Stimulated activated CD4-positive, alpha-beta T cell treated with anti-CD3 and anti-CD28 coated beads, Interleukin-12 subunit alpha, Interleukin-12 subunit beta, amount 100 ng/mL, for 24 hours (primary cell): ENCODE measurements at regions not wholly inside any gene's neighbourhood (a gene's known extent, or its start where the extent isn't known, plus 50 kb on each side); places are given as distances from the start of the nearest gene placed in this dataset.
A peak's percentile ranks its signal among the peaks of the same experiment; 100 is the strongest.

Experiments
- DNase-seq, 2 experiments: peaks; one replicate each; pipeline ENCODE4 v3.0.0-alpha.2; 2020; ENCODE audit warnings: low read depth in 2 of 2

GRCh38 chr4:53815281-53815680 lies 224.0 kb upstream of the LNX1 start:
- no peak for DNase-seq

- DNase-seq, result no peak
Measured at GRCh38 chr4:53813998-53814397, 222.7 kb upstream of the LNX1 start.

- no peak for DNase-seq
Measured at GRCh38 chr4:53810643-53811042, 219.4 kb upstream of the LNX1 start.

- no peak for DNase-seq
Measured at GRCh38 chr4:53809816-53810215, 218.5 kb upstream of the LNX1 start.

GRCh38 chr4:53805291-53805690 lies 214.0 kb upstream of the LNX1 start:
- DNase-seq, result no peak

GRCh38 chr4:53804719-53805118 lies 213.4 kb upstream of the LNX1 start:
- DNase-seq, result peak in 1 of 2 experiments; percentile 26

GRCh38 chr4:53802500-53802899 lies 211.2 kb upstream of the LNX1 start:
- no peak for DNase-seq

GRCh38 chr4:53801373-53801772 lies 210.1 kb upstream of the LNX1 start:
- DNase-seq, result no peak

GRCh38 chr4:53800741-53801140 lies 209.5 kb upstream of the LNX1 start:
- DNase-seq, result no peak

- DNase-seq, result no peak
Measured at GRCh38 chr4:53793096-53793495, 201.8 kb upstream of the LNX1 start.

GRCh38 chr4:53790286-53790685 lies 199.0 kb upstream of the LNX1 start:
- no peak for DNase-seq

GRCh38 chr4:53788621-53789020 lies 197.3 kb upstream of the LNX1 start:
- DNase-seq, result no peak

GRCh38 chr4:53788011-53788410 lies 196.7 kb upstream of the LNX1 start:
- DNase-seq, result no peak

GRCh38 chr4:53786632-53787031 lies 195.3 kb upstream of the LNX1 start:
- DNase-seq, result no peak

GRCh38 chr4:53785996-53786395 lies 194.7 kb upstream of the LNX1 start:
- DNase-seq, result no peak

GRCh38 chr4:53784112-53784511 lies 192.8 kb upstream of the LNX1 start:
- DNase-seq, result no peak

GRCh38 chr4:53783208-53783859 lies 192.0 kb upstream of the LNX1 start:
- no peak for DNase-seq

GRCh38 chr4:53782458-53782845 lies 191.2 kb upstream of the LNX1 start:
- DNase-seq, result no peak

GRCh38 chr4:53781629-53782457 lies 190.6 kb upstream of the LNX1 start:
- DNase-seq, result no peak

- DNase-seq, result no peak
Measured at GRCh38 chr4:53780736-53781400, 189.6 kb upstream of the LNX1 start.

GRCh38 chr4:53779025-53779424 lies 187.7 kb upstream of the LNX1 start:
- no peak for DNase-seq

- DNase-seq, result no peak
Measured at GRCh38 chr4:53778155-53778554, 186.9 kb upstream of the LNX1 start.
